ENCODE measurements at regions not wholly inside any gene's neighbourhood (a gene's known extent, or its start where the extent isn't known, plus 50 kb on each side); places are given as distances from the start of the nearest gene placed in this dataset.

- no peak overlapping the region for H3K27ac ChIP-seq
- TF ChIP-seq CTCF (IDR thresholded peaks at IDR 0.05): no peak
- DNase-seq (ENCODE audit: low spot score): no peak
- no peaks in the 10 kb centered on the region for H3K27me3 ChIP-seq
- no peaks in the 10 kb centered on the region for H3K9me3 ChIP-seq
- H3K36me3 ChIP-seq: no peaks in the 10 kb centered on the region
- no peak overlapping the region for H3K4me3 ChIP-seq
- H3K4me1 ChIP-seq: no peaks in the 10 kb centered on the region
Measured at GRCh38 chr15:96756656-96757055, 426.2 kb downstream of the NR2F2 start.

- Histone ChIP-seq H3K27me3 (no peaks in the 10 kb centered on the region), H3K36me3 (no peaks in the 10 kb centered on the region), H3K27ac (no peak overlapping the region), H3K4me1 (no peaks in the 10 kb centered on the region), H3K9me3 (no peaks in the 10 kb centered on the region), H3K4me3 (no peak overlapping the region)
- DNase-seq (ENCODE audit: low spot score): no peak
- no peak for TF ChIP-seq CTCF (IDR thresholded peaks at IDR 0.05)
Measured at GRCh38 chr15:96762566-96762965, 432.1 kb downstream of the NR2F2 start.

GRCh38 chr15:96764501-96764900, 434.0 kb downstream of the NR2F2 start:
- Histone ChIP-seq H3K27me3 (no peaks in the 10 kb centered on the region), H3K4me3 (no peak overlapping the region), H3K36me3 (no peaks in the 10 kb centered on the region), H3K27ac (no peak overlapping the region), H3K4me1 (no peaks in the 10 kb centered on the region), H3K9me3 (no peaks in the 10 kb centered on the region)
- no peak for DNase-seq (ENCODE audit: low spot score)
- TF ChIP-seq CTCF (IDR thresholded peaks at IDR 0.05): no peak

GRCh38 chr15:96764946-96765345, 434.4 kb downstream of the NR2F2 start:
- DNase-seq (ENCODE audit: low spot score): no peak
- Histone ChIP-seq H3K27ac (no peak overlapping the region), H3K9me3 (no peaks in the 10 kb centered on the region), H3K4me3 (no peak overlapping the region), H3K4me1 (no peaks in the 10 kb centered on the region), H3K36me3 (no peaks in the 10 kb centered on the region), H3K27me3 (no peaks in the 10 kb centered on the region)
- TF ChIP-seq CTCF (IDR thresholded peaks at IDR 0.05): no peak

GRCh38 chr15:96766366-96766765, 435.9 kb downstream of the NR2F2 start:
- Histone ChIP-seq H3K4me3 (no peak overlapping the region), H3K36me3 (no peaks in the 10 kb centered on the region), H3K27me3 (no peaks in the 10 kb centered on the region), H3K9me3 (no peaks in the 10 kb centered on the region), H3K27ac (no peak overlapping the region), H3K4me1 (no peaks in the 10 kb centered on the region)
- no peak for DNase-seq (ENCODE audit: low spot score)
- TF ChIP-seq CTCF (IDR thresholded peaks at IDR 0.05): no peak

GRCh38 chr15:96767703-96768434, 437.4 kb downstream of the NR2F2 start:
- no peak for DNase-seq (ENCODE audit: low spot score)
- TF ChIP-seq CTCF (IDR thresholded peaks at IDR 0.05): no peak
- no peaks in the 10 kb centered on the region for H3K4me1 ChIP-seq
- H3K4me3 ChIP-seq: no peak overlapping the region
- H3K27me3 ChIP-seq: no peaks in the 10 kb centered on the region
- H3K36me3 ChIP-seq: no peaks in the 10 kb centered on the region
- H3K9me3 ChIP-seq: no peaks in the 10 kb centered on the region
- no peak overlapping the region for H3K27ac ChIP-seq
